Lower leg skin (tissue), 4 donors: ENCODE measurements at regions not wholly inside any gene's neighbourhood (a gene's known extent, or its start where the extent isn't known, plus 50 kb on each side); places are given as distances from the start of the nearest gene placed in this dataset.

Experiments used
- DNase-seq, 2 donors: peaks; one replicate each; pipeline ENCODE4 v3.0.0-alpha.2; 2019; ENCODE audit warnings: low spot score in 2 of 2
- H3K4me3 ChIP-seq: fragments of 200-600 bp; sonication (generic); 2 replicates; pipeline ENCODE4 v1.5.1; 2017; ENCODE audit warnings: mild to moderate bottlenecking, low read depth; ENCODE audit not compliant: poor library complexity, severe bottlenecking
- POLR2A ChIP-seq, 2 donors: fragments of 450-650 bp; IDR thresholded peaks; one replicate each; pipeline ENCODE4 v1.6.1; 2016 to 2017; ENCODE audit warnings: antibody characterized with exemption in 2 of 2, mild to moderate bottlenecking in 1 of 2, moderate library complexity in 1 of 2
- WGBS, 2 donors: methylation state at CpG; one replicate each; pipeline ENCODE4 v1.1.5; 2018; 5-methylcytosine and 5-hydroxymethylcytosine counted together
- intact Hi-C: fragments of 100-400 bp; cut with DNase I; formaldehyde crosslinking; loops from one replicate; pipeline ENCODE4 v1.15.0; 2023; ENCODE audit warnings: low total_unique reads
- TF ChIP-seq, protein P1 (sequence below), 3 donors: fragments of 450-650 bp; IDR thresholded peaks; one replicate each; pipeline ENCODE4 v1.5.1; 2016; ENCODE audit warnings: antibody characterized with exemption in 3 of 3, mild to moderate bottlenecking in 3 of 3, moderate library complexity in 2 of 3

GRCh38 chr19:57008432-57008831, 111.4 kb upstream of the USP29 start:
- intact Hi-C loops, result no loop called here
- H3K4me3 ChIP-seq, result no peak overlapping the region
- TF ChIP-seq POLR2A (IDR thresholded peaks at IDR 0.05), result no peak
- TF ChIP-seq, protein P1, sequence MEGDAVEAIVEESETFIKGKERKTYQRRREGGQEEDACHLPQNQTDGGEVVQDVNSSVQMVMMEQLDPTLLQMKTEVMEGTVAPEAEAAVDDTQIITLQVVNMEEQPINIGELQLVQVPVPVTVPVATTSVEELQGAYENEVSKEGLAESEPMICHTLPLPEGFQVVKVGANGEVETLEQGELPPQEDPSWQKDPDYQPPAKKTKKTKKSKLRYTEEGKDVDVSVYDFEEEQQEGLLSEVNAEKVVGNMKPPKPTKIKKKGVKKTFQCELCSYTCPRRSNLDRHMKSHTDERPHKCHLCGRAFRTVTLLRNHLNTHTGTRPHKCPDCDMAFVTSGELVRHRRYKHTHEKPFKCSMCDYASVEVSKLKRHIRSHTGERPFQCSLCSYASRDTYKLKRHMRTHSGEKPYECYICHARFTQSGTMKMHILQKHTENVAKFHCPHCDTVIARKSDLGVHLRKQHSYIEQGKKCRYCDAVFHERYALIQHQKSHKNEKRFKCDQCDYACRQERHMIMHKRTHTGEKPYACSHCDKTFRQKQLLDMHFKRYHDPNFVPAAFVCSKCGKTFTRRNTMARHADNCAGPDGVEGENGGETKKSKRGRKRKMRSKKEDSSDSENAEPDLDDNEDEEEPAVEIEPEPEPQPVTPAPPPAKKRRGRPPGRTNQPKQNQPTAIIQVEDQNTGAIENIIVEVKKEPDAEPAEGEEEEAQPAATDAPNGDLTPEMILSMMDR (IDR thresholded peaks at IDR 0.05), result no peak
- WGBS, 2 donors, result 84 to 87% methylated on average over 6 of the region's 6 CpGs
- peak in 1 of 2 donors; percentile 15 for DNase-seq

DNA sequence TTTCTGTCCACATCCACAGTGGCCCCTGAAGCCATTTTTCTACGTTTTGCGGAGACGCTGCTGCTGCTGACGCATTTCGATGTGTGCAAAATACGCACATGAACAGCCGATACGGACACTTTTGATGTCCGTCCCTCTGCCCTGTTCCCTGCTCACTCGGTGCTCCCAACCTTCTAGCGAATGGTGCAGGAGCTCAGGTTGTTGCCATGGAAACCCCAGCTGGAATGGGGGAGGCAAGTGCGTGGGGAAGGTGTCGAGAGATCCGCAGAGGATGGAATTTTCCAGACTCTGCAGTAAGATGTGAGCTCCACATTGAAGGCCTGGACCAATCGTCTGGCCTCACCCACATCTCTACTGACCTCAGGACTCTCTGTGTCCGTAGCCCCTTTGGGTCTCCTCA, 109.2 kb upstream of the USP29 start:
- peak in 1 of 2 donors; percentile 62 for DNase-seq
- no peak for TF ChIP-seq POLR2A (IDR thresholded peaks at IDR 0.05)
- TF ChIP-seq, protein P1 (IDR thresholded peaks at IDR 0.05), result no peak
- intact Hi-C loops, result no loop called here
- WGBS, 2 donors, result 73 to 74% methylated on average over 16 of the region's 16 CpGs
- H3K4me3 ChIP-seq, result no peak overlapping the region

- peak in 1 of 2 donors; percentile 42 for DNase-seq
- no peak overlapping the region for H3K4me3 ChIP-seq
- intact Hi-C loops, result no loop called here
- no peak for TF ChIP-seq POLR2A (IDR thresholded peaks at IDR 0.05)
- TF ChIP-seq, protein P1 (IDR thresholded peaks at IDR 0.05), result no peak
- WGBS, 2 donors, result 89% methylated on average over 27 of the region's 27 CpGs
Measured at GRCh38 chr19:57016076-57016475, 103.7 kb upstream of the USP29 start.

- no peak for TF ChIP-seq POLR2A (IDR thresholded peaks at IDR 0.05)
- TF ChIP-seq, protein P1 (IDR thresholded peaks at IDR 0.05), result no peak
- peak in 1 of 2 donors; percentile 25 for DNase-seq
- intact Hi-C loops, result no loop called here
- H3K4me3 ChIP-seq, result no peak overlapping the region
- 71% methylated on average over 14 of the region's 14 CpGs for WGBS, 2 donors
Measured at GRCh38 chr19:57016491-57016890, 103.3 kb upstream of the USP29 start.

DNA sequence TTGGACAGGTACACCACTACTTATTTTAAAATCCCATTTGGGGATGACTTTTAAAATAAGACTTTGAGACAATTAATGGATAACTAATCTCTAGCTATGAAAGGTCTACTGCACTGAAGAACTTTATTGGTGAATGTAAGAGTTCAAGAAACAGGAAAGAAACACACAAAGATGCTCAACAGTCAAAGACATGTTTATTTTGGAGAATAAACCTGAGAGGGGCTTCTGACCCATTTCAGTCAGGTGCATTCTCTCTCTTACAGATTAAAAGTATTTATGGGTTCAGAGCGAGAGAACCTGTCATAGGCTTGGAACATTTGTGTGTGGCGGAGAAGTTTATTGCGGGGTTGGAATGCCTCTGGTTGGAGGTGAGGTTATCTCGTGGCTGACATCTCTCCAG, 94.3 kb upstream of the USP29 start:
- H3K4me3 ChIP-seq, result no peak overlapping the region
- no peak for DNase-seq
- TF ChIP-seq POLR2A (IDR thresholded peaks at IDR 0.05), result no peak
- TF ChIP-seq, protein P1 (IDR thresholded peaks at IDR 0.05), result no peak
- WGBS, 2 donors, result 77 to 81% methylated on average over 4 of the region's 4 CpGs
- intact Hi-C loops, result no loop called here

DNA sequence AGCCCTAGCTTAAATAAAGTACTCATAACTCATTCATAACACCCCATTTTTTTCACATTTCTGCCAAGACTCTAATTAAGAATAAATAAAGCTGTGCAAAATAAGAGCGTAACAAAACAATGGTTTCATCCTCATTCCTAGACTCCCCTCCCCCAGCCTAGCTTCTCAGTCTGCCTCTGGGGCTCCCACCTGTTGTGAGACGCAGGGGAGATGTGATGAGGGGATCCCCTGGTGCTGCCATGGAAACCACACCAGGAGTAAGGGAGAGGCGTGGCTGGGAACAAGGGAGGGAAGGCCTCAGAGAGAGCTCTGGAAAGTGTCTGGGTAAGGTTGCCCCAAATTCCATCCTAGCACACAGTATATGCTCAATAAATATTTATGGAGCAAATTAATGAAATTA, 93.3 kb upstream of the USP29 start:
- DNase-seq, result peak in 1 of 2 donors; percentile 8
- no peak for TF ChIP-seq POLR2A (IDR thresholded peaks at IDR 0.05)
- TF ChIP-seq, protein P1 (IDR thresholded peaks at IDR 0.05), result no peak
- 43 to 65% methylated on average over 3 of the region's 3 CpGs for WGBS, 2 donors
- intact Hi-C loops, result no loop called here
- no peak overlapping the region for H3K4me3 ChIP-seq
